ENCODE measurements at regions not wholly inside any gene's neighbourhood (a gene's known extent, or its start where the extent isn't known, plus 50 kb on each side); places are given as distances from the start of the nearest gene placed in this dataset.

DNA sequence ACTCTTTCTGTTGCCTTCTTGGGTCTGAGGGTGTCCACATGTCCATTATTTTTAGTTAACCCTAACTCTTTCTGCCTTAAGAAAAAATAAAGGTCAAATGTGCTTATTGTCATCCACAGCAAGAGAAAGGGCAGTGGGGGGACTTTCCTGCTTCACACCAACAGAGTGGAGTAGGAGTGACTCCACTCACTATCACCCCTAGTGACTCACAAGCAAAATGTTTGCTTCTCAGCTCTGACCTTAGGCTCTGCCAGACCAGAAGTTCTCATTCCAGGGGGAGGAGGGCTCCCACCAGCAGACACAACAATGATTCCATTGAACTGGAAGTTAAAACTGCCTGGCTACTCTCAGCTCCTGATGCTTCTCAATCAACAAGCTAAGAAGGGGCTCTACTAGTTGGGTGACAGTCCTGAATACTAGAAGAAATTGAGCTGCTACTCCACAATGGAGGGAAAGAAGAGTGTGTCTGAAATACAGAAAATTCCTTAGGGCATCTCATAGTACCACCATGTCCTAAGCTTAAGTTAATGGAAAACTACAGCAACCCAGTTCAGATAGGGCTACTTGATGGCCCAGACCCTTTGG lies 83.9 kb upstream of the AFDN start:
- H3K27me3 ChIP-seq (ENCODE audit: low read depth) = peaks cover 19% of the 10 kb centered on the region
- H3K27ac ChIP-seq (replicated peaks) = no peak overlapping the region
- no peak for DNase-seq
- H3K9me3 ChIP-seq (replicated peaks) = peaks cover 14% of the 10 kb centered on the region
- H3K4me3 ChIP-seq = no peak overlapping the region
- H3K36me3 ChIP-seq = no peaks in the 10 kb centered on the region
- no peaks in the 10 kb centered on the region for H3K4me1 ChIP-seq
- TF ChIP-seq, protein P1, sequence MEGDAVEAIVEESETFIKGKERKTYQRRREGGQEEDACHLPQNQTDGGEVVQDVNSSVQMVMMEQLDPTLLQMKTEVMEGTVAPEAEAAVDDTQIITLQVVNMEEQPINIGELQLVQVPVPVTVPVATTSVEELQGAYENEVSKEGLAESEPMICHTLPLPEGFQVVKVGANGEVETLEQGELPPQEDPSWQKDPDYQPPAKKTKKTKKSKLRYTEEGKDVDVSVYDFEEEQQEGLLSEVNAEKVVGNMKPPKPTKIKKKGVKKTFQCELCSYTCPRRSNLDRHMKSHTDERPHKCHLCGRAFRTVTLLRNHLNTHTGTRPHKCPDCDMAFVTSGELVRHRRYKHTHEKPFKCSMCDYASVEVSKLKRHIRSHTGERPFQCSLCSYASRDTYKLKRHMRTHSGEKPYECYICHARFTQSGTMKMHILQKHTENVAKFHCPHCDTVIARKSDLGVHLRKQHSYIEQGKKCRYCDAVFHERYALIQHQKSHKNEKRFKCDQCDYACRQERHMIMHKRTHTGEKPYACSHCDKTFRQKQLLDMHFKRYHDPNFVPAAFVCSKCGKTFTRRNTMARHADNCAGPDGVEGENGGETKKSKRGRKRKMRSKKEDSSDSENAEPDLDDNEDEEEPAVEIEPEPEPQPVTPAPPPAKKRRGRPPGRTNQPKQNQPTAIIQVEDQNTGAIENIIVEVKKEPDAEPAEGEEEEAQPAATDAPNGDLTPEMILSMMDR (IDR thresholded peaks at IDR 0.05; ENCODE audit: borderline replicate concordance) = no peak
- intact Hi-C loops (cut with micrococcal nuclease) = no loop called here

DNA sequence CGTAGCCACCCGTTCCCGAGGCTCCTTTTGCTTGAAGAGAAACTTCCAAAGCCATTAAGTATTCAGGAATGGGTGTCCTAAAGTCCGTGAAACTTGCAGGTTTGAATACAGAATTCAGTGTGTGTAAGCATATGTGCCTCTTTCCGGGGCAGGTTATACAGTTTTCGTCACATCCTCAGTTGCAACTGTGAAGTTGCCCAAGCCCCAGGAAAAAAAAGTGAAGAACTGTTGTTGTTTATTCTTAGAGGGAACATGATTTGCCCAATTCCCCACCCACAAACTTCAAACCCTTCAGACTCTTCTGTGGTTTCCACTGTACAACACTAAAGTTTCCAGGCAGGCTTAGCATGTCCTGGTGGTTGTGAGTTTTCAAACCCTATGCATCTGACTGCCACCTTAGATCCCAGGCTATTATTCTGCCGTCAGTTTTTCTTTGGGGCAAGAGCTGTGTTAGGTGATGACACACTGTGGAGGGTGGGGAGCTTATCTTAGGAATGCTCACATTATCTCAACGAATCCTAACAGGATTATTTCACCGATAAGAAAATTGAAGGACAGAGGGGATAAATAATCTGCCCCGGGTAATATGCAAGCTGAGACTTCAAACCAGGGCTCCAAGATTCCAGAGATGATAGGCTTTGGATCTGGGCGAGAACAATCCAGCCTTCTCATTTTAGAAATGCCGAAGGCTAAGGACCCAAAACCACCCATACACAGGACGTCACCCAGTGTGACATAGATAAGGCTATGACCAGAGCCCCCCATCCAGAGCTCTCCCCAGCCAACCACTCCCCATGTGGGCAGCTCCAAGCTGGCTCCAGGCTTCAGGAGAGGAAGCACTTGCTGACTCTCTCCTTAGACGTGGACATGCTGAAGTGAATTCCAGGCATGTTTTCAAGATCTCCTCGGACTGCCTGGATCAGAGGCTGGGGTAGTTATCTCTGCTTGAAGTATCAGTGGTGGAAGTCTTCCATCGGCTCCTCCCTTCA lies 81.7 kb upstream of the AFDN start:
- Histone ChIP-seq H3K27ac (replicated peaks) (peak overlapping the region; percentile 63), H3K4me3 (no peak overlapping the region), H3K36me3 (no peaks in the 10 kb centered on the region), H3K27me3 (ENCODE audit: low read depth) (peaks cover 19% of the 10 kb centered on the region), H3K9me3 (replicated peaks) (peaks cover 14% of the 10 kb centered on the region), H3K4me1 (no peaks in the 10 kb centered on the region)
- intact Hi-C loops (cut with micrococcal nuclease) = no loop called here
- no peak for DNase-seq
- TF ChIP-seq, protein P1 (IDR thresholded peaks at IDR 0.05; ENCODE audit: borderline replicate concordance) = no peak

DNA sequence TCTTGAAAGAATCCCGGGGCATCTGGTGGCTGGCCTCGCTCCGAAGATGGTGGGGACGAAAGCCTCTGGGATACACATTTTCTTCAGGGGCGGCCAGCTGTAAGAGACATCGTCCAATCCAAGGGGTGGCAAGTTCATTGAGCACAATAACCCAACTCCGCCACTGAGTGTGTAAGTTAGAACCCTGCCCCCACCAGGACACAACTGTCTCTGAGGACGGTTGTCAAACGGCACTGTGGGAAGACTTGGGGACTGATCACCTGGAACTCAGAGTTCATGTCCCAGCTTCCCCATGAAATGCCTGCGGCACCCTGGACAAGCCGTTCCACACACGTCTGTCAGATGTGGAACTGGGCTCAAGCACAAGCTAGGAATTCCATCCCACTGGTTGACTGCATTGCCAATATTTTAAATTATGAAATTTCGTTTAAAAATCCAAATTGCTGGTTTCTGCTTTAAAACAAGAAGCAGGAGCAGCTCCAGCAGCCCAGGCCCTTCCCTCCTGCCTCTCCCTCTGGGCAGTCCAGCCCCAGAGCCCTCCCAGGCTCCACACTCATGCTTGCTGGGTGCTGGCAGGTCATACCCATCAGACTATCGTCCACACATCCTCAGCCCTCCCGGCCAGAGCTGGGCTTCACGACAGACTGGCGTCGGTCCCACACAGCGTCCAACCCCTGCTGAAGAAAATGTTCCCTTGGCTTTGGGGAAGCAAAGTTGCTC lies 80.9 kb upstream of the AFDN start:
- Histone ChIP-seq H3K27ac (replicated peaks) (peak overlapping the region; percentile 63), H3K4me3 (no peak overlapping the region), H3K36me3 (no peaks in the 10 kb centered on the region), H3K4me1 (peaks cover 8% of the 10 kb centered on the region), H3K9me3 (replicated peaks) (peaks cover 14% of the 10 kb centered on the region), H3K27me3 (ENCODE audit: low read depth) (peaks cover 19% of the 10 kb centered on the region)
- intact Hi-C loops (cut with micrococcal nuclease) = no loop called here
- TF ChIP-seq, protein P1 (IDR thresholded peaks at IDR 0.05; ENCODE audit: borderline replicate concordance) = no peak
- peak; percentile 72 for DNase-seq

DNA sequence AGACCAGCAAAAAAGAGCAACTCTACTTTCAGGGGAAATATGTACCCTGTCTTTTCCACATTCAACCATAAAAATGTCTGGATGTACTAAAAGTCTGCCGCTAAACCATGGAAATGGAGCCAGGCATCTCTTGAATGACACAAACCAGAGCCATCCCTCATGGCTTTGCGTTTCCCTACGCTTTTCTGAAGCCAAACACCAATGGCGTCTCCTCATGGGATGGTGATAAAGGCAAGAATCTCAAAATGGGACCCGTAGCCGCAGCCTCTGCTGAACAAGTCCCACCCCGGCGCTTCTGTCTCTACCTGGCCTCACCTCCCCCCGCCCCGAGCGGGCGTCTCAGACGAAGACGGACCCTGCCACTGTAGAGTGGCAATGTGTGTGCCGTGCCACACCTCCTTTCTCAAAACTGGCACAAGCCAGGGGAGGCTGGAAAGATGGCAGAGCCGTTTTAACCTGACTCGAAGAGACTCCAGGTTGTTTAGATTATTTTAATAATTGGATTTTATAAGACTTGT lies 80.3 kb upstream of the AFDN start:
- peaks cover 19% of the 10 kb centered on the region for H3K27me3 ChIP-seq (ENCODE audit: low read depth)
- H3K4me3 ChIP-seq = no peak overlapping the region
- H3K27ac ChIP-seq (replicated peaks) = peak overlapping the region; percentile 63
- DNase-seq = no peak
- intact Hi-C loops (cut with micrococcal nuclease) = no loop called here
- H3K36me3 ChIP-seq = no peaks in the 10 kb centered on the region
- peaks cover 15% of the 10 kb centered on the region for H3K4me1 ChIP-seq
- TF ChIP-seq, protein P1 (IDR thresholded peaks at IDR 0.05; ENCODE audit: borderline replicate concordance) = no peak
- H3K9me3 ChIP-seq (replicated peaks) = peaks cover 14% of the 10 kb centered on the region

DNA sequence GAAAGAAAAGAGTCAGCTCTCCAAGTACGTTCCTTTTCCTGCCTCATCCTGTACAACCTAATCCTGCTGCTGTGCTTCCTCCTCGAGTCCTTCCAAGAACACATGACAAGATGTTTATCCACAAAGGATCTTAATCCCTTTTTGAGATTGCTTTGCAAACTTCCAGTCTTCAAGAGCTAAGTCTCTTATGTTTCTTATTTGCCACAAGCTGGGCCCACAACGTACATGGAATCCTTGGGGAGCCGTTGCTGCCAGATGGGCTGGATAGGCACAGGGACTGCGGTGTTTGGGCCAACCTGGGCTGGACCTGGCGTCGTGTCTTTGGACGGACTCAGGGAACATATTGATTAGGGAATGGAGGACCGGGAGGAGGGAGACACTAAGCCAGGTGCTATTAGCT lies 79.7 kb upstream of the AFDN start:
- H3K27ac ChIP-seq (replicated peaks) = peak overlapping the region; percentile 63
- intact Hi-C loops (cut with micrococcal nuclease) = no loop called here
- no peaks in the 10 kb centered on the region for H3K36me3 ChIP-seq
- TF ChIP-seq, protein P1 (IDR thresholded peaks at IDR 0.05; ENCODE audit: borderline replicate concordance) = no peak
- peaks cover 19% of the 10 kb centered on the region for H3K27me3 ChIP-seq (ENCODE audit: low read depth)
- H3K4me3 ChIP-seq = no peak overlapping the region
- H3K4me1 ChIP-seq = peaks cover 17% of the 10 kb centered on the region
- no peak for DNase-seq
- H3K9me3 ChIP-seq (replicated peaks) = peaks cover 14% of the 10 kb centered on the region

All from left ventricle myocardium inferior (tissue), 1 donor.